Glomerular endothelial cell (primary cell): ENCODE measurements at regions not wholly inside any gene's neighbourhood (a gene's known extent, or its start where the extent isn't known, plus 50 kb on each side); places are given as distances from the start of the nearest gene placed in this dataset.
"Not testable (repeated sequence)": the region's sequence is repeated elsewhere in the genome, so short reads cannot be mapped to it uniquely, and the experiment has no call there.

Experiments used
- DNase-seq: peaks from one replicate; pipeline ENCODE4 v3.0.0-alpha.2; 2011; ENCODE audit warnings: low read depth, low spot score; ENCODE audit errors: extremely low read depth

GRCh38 chr1:172795741-172796140 is 136.8 kb downstream of the FASLG start:
- DNase-seq, result no peak

DNA sequence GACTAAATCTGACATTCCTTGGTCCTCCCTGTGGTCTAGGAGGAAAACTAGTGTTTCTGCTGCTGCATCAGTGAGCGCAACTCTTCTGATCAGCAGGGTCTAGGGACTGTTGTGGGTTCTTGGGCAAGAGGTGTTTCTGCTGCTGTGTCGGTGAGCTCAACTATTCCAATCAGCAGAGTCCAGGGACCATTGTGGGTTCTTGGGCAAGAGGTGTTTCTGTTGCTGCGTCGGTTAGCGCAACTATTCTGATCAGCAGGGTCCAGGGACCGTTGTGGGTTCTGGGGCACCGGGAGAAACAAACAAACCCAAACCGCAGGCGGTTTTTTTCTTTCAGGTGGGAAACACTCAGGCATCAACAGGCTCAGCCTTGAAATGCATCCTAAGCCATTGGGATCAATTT is 140.9 kb downstream of the FASLG start:
- DNase-seq, result not testable (repeated sequence)

- no peak for DNase-seq
Observed at GRCh38 chr1:172801771-172802322, 142.9 kb downstream of the FASLG start.

DNA sequence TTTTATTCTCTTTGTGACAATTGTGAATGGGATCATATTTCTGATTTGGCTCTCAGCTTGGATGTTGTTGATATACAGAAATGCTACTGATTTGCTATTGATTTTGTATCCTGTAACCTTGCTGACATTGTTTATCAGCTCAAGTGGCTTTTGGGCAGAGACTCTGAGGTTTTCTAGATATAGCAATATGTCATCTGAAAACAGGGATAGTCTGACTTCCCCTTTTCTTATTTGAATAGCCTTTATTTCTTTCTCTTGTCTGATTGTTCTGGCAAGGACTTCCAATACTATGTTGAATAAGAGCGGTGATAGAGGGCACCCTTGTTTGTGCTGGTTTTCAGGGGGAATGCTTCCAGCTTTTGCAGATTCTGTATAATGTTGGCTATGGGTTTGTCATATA is 150.8 kb downstream of the FASLG start:
- no peak for DNase-seq

GRCh38 chr1:172810480-172811175 is 151.7 kb downstream of the FASLG start:
- DNase-seq, result no peak

GRCh38 chr1:172811694-172812093 is 152.8 kb downstream of the FASLG start:
- no peak for DNase-seq

- DNase-seq, result no peak
Observed at GRCh38 chr1:172812118-172812517, 153.2 kb downstream of the FASLG start.

- DNase-seq, result no peak
Observed at GRCh38 chr1:172813330-172813729, 154.4 kb downstream of the FASLG start.

GRCh38 chr1:172814428-172814827 is 155.5 kb downstream of the FASLG start:
- no peak for DNase-seq

DNA sequence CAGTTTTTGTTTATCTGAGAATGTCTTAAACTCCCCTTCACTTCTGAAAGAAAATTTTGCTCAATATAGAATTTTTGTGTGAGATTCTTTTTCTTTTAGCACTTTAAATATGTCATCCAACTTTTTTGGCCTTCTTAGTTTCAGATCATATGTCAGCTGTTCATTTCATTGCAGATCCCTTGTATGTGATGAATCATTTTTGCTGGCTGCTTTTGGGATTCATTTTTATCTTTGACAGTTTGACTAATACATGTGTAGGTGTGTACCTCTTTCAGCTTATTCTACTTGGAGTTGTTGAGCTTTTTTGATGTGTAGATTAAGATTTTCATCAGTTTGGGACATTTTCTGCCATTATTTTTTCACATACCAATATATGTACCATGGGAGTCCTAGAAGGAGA is 156.8 kb downstream of the FASLG start:
- no peak for DNase-seq

- no peak for DNase-seq
Observed at GRCh38 chr1:172818841-172819527, 160.1 kb downstream of the FASLG start.

GRCh38 chr1:172820475-172821158 is 161.7 kb downstream of the FASLG start:
- no peak for DNase-seq

DNA sequence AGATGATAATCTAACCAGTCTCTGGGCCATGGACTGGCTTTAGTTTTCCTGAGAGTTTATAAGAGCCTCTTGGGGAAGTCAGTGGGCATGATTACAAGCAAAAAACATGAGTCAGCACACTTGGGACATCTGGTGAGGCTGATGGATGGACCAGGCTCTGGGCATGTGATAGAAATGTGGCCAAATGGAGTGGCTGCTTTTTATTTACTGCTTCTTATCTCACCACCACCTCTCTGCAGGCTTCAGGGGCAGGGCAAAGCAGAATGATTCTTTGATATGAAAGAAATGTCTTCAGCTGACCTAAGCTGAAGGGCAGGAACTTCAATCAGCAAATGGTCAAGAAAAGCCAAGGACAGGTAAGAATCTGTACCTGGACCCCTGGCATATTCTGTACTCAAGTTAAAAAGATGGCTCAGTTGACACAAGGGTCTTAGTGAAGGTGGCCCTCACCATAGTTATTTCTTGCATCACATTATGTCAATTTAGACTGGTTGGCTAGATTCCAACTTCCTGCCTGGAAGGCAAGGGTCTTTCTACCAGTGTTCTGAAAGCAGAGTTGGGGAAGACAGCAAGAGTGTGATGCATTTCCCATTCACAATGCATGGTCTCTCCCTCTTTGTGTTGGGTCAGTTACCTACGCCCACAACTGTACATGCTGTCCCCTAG is 162.8 kb downstream of the FASLG start:
- DNase-seq, result no peak

DNA sequence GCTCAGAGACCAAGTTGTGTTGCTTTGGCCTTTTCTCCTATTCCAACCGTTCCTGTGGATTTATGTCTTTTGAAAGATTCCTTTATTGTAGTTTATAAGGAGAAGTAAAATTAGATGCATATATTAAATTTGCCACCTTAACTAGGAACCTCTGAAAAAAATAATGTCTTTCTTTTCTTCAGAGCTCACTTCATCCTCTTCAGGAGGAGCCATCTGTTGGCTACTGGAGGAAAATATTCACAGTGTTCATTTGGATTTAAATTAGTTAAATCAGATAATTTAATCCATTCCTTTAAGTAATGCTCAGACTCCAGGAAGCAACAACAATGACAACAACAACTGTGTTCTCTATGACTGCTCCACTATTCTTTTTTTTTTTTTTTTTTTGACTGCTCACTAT is 164.0 kb downstream of the FASLG start:
- no peak for DNase-seq

DNA sequence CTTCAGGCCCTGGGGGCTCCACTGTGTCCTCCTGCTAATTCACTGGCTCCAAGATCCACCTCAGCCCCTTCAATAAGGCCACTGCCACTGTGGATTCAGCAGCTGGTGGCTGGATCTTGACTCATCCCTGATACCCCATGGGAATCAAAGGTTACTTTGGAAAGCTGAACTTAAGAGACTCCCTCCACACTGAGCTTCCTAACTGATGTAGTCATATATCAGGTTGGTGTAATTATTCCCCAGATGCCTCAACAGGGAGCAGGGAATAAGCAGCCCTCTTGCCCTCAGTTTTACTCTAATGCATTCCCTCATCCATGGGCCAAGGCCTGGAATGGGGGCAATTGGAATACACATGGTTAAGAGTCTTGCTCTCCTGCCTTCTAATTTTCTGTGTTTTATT is 164.6 kb downstream of the FASLG start:
- DNase-seq, result no peak

GRCh38 chr1:172824209-172824608 is 165.3 kb downstream of the FASLG start:
- DNase-seq, result no peak

GRCh38 chr1:172826096-172826741 is 167.3 kb downstream of the FASLG start:
- peak; percentile 75 for DNase-seq

- DNase-seq, result no peak
Observed at GRCh38 chr1:172827301-172827700, 168.4 kb downstream of the FASLG start.

DNA sequence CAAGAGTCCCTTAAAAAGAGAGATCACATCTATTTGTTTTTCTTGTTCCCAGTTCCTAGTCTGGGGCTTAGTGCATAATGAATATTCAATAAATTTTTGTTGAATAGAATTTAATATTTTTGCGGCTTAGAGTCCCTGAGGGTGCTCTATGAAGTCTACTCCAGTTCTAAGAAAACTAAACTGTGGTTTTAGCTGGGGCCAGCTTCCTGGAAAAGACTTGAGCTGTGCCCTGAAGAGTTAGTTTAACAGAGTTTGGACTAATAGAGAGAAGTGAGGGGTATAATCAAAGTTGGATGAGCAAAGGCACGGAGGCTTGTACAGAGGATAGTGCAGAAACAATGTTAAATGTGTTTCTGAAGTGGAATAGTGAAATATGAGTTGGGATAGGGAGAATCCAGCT is 168.9 kb downstream of the FASLG start:
- DNase-seq, result no peak

GRCh38 chr1:172832006-172832725 is 173.3 kb downstream of the FASLG start:
- DNase-seq, result no peak
